ENCODE measurements at regions not wholly inside any gene's neighbourhood (a gene's known extent, or its start where the extent isn't known, plus 50 kb on each side); places are given as distances from the start of the nearest gene placed in this dataset.
A peak's percentile ranks its signal among the peaks of the same experiment; 100 is the strongest.

GRCh38 chr5:7018601-7019000 lies 305.4 kb downstream of the TENT4A start:
- Mint-ChIP-seq H3K4me1 (no peaks in the 10 kb centered on the region), H3K4me3 (no peak overlapping the region), H3K27me3 (ENCODE audit: low read depth in 3 of 3) (peaks cover 0 to 1% (median 0%) of the 10 kb centered on the region in 3 donors), H3K9me3 (peaks cover 21 to 37% (median 27%) of the 10 kb centered on the region in 7 donors), H3K27ac (no peak overlapping the region), H3K36me3 (no peaks in the 10 kb centered on the region)
- no peaks in the 10 kb centered on the region for H3K27me3 ChIP-seq (ENCODE audit: control insufficient read depth in 2 of 2, insufficient read depth in 2 of 2, low read length in 2 of 2)
- H3K9me3 ChIP-seq (replicated peaks in 1 of 2; ENCODE audit: control insufficient read depth in 1 of 2, insufficient read depth in 1 of 2, low read length in 2 of 2) = peaks cover 34 to 38% of the 10 kb centered on the region in 2 donors
- no peak overlapping the region for H3K4me3 ChIP-seq (replicated peaks in 1 of 3; ENCODE audit: low read depth in 2 of 3, low read length in 3 of 3)
- H3K79me2 ChIP-seq (ENCODE audit: insufficient read depth, low read length) = no peaks in the 10 kb centered on the region
- no peak for TF ChIP-seq CTCF (IDR thresholded peaks at IDR 0.05)
- DNase-seq = no peak
- H4K20me1 ChIP-seq (ENCODE audit: insufficient read depth, low read length) = no peaks in the 10 kb centered on the region
- no peaks in the 10 kb centered on the region for H3K36me3 ChIP-seq (replicated peaks in 1 of 2; ENCODE audit: control insufficient read depth in 1 of 2, insufficient read depth in 2 of 2, low read length in 2 of 2)
- H2AFZ ChIP-seq (ENCODE audit: insufficient read depth, low read depth, low read length, poor library complexity, severe bottlenecking) = no peak overlapping the region
- intact Hi-C loops (cut with micrococcal nuclease) = no loop called here
- no peak overlapping the region for H3K4me2 ChIP-seq (replicated peaks; ENCODE audit: extremely low read depth, low read length, poor library complexity, severe bottlenecking)
- H3K4me1 ChIP-seq (ENCODE audit: control insufficient read depth in 1 of 2, insufficient read depth in 2 of 2, low read length in 2 of 2) = no peaks in the 10 kb centered on the region
- no peak overlapping the region for H3K27ac ChIP-seq (ENCODE audit: low read depth in 1 of 2, low read length in 2 of 2)
- no peak overlapping the region for H3K9ac ChIP-seq (ENCODE audit: insufficient read depth, low read length, poor library complexity, severe bottlenecking)

GRCh38 chr5:7036192-7036835 lies 323.1 kb downstream of the TENT4A start:
- Mint-ChIP-seq H3K9me3 (peaks cover 0 to 3% (median under 1%) of the 10 kb centered on the region in 7 donors), H3K4me3 (no peak overlapping the region), H3K27ac (peak overlapping the region in 1 of 7 donors; percentile 50), H3K27me3 (ENCODE audit: low read depth in 3 of 3) (peaks cover 0 to 6% (median 0%) of the 10 kb centered on the region in 3 donors), H3K4me1 (no peaks in the 10 kb centered on the region), H3K36me3 (no peaks in the 10 kb centered on the region)
- Histone ChIP-seq H3K4me1 (ENCODE audit: control insufficient read depth in 1 of 2, insufficient read depth in 2 of 2, low read length in 2 of 2) (no peaks in the 10 kb centered on the region), H3K36me3 (replicated peaks in 1 of 2; ENCODE audit: control insufficient read depth in 1 of 2, insufficient read depth in 2 of 2, low read length in 2 of 2) (no peaks in the 10 kb centered on the region), H3K79me2 (ENCODE audit: insufficient read depth, low read length) (no peaks in the 10 kb centered on the region), H3K4me2 (replicated peaks; ENCODE audit: extremely low read depth, low read length, poor library complexity, severe bottlenecking) (no peak overlapping the region), H3K27ac (ENCODE audit: low read depth in 1 of 2, low read length in 2 of 2) (no peak overlapping the region), H3K27me3 (ENCODE audit: control insufficient read depth in 2 of 2, insufficient read depth in 2 of 2, low read length in 2 of 2) (no peaks in the 10 kb centered on the region), H3K9me3 (replicated peaks in 1 of 2; ENCODE audit: control insufficient read depth in 1 of 2, insufficient read depth in 1 of 2, low read length in 2 of 2) (no peaks in the 10 kb centered on the region), H3K4me3 (replicated peaks in 1 of 3; ENCODE audit: low read depth in 2 of 3, low read length in 3 of 3) (no peak overlapping the region), H2AFZ (ENCODE audit: insufficient read depth, low read depth, low read length, poor library complexity, severe bottlenecking) (no peak overlapping the region), H4K20me1 (ENCODE audit: insufficient read depth, low read length) (no peaks in the 10 kb centered on the region), H3K9ac (ENCODE audit: insufficient read depth, low read length, poor library complexity, severe bottlenecking) (no peak overlapping the region)
- no peak for DNase-seq
- intact Hi-C loops (cut with micrococcal nuclease) = no loop called here
- WGBS (ENCODE audit: insufficient coverage) = no CpG with 5 or more reads among the region's 2 CpGs
- TF ChIP-seq CTCF (IDR thresholded peaks at IDR 0.05) = no peak
